ENCODE measurements at regions not wholly inside any gene's neighbourhood (a gene's known extent, or its start where the extent isn't known, plus 50 kb on each side); places are given as distances from the start of the nearest gene placed in this dataset.

DNA sequence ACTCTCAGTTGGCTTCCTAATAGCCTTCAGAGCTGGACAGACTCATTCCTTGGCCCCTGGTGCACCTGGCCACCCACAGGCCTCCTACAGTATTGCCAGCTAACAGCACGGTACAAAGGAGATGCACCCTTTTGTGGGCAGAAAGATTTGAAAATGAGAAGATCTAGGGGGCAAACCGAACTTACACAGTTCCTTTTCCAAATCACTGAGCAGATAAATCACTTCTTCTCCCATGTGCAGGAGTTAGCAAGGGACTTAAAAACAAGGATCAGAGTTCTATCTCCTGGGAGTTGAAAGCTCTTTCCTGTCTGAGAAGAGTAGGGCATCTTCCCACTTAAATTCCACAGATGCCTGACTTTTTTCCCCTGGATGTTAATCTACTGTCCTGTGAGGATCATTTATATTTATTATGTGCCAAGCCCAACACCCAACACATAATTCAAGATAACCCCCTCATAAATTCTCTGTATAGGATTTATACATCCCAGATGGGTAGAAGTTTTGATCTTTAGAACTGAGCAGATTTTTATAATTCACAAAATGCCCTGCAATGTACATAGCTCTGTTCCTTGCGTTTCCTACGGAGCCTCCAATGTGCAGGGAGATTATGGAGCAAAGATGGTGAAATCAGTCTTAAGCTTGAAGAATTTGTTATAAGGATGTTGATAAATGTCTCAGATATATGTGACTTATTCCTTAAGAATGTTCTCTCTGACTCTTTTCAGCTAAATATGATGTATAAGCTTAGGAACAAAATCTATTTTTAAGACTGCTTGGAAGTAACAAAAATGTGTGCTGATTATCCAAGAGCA lies 207.2 kb upstream of the DAPK1 start:
- TF ChIP-seq, protein P1, sequence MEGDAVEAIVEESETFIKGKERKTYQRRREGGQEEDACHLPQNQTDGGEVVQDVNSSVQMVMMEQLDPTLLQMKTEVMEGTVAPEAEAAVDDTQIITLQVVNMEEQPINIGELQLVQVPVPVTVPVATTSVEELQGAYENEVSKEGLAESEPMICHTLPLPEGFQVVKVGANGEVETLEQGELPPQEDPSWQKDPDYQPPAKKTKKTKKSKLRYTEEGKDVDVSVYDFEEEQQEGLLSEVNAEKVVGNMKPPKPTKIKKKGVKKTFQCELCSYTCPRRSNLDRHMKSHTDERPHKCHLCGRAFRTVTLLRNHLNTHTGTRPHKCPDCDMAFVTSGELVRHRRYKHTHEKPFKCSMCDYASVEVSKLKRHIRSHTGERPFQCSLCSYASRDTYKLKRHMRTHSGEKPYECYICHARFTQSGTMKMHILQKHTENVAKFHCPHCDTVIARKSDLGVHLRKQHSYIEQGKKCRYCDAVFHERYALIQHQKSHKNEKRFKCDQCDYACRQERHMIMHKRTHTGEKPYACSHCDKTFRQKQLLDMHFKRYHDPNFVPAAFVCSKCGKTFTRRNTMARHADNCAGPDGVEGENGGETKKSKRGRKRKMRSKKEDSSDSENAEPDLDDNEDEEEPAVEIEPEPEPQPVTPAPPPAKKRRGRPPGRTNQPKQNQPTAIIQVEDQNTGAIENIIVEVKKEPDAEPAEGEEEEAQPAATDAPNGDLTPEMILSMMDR (conservative IDR thresholded peaks at IDR 0.05; ENCODE audit: low read depth, low read length) = no peak
- TF ChIP-seq EZH2 (IDR thresholded peaks at IDR 0.05; ENCODE audit: low read length, unreplicated experiment) = no peak
- no peak for TF ChIP-seq EZH2phosphoT487 (IDR thresholded peaks at IDR 0.05; ENCODE audit: borderline replicate concordance, low read length)

Data from PC-3 (cell line).